ENCODE measurements at regions not wholly inside any gene's neighbourhood (a gene's known extent, or its start where the extent isn't known, plus 50 kb on each side); places are given as distances from the start of the nearest gene placed in this dataset.

DNA sequence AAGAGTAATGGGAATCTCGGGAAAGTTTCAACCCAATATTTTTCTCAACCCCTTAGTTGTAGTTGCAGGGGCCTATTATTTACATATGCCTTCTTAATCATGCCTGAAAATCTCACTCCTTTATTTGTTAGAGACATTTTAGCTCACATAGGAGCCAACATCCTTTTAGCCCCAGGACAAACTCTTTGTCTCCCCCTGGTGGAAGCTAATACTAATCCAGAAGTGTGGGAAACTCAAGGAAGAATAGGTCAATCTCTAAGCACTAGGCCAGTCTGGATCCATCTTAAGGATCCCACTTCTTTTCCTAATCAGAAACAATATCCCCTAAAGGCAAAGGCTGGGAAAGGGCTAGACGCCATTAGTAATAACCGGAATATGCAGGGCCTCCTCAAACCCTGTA, 550.9 kb upstream of the PKDCC start:
- no peak overlapping the region for H3K27ac ChIP-seq
- WGBS, 3 donors: 90 to 97% (median 94%) methylated on average over 3 of the region's 3 CpGs
- no peaks in the 10 kb centered on the region for H3K4me1 ChIP-seq
- no peaks in the 10 kb centered on the region for H3K27me3 ChIP-seq (ENCODE audit: insufficient read depth in 3 of 3, low read length in 2 of 3)
- TF ChIP-seq, protein P1, sequence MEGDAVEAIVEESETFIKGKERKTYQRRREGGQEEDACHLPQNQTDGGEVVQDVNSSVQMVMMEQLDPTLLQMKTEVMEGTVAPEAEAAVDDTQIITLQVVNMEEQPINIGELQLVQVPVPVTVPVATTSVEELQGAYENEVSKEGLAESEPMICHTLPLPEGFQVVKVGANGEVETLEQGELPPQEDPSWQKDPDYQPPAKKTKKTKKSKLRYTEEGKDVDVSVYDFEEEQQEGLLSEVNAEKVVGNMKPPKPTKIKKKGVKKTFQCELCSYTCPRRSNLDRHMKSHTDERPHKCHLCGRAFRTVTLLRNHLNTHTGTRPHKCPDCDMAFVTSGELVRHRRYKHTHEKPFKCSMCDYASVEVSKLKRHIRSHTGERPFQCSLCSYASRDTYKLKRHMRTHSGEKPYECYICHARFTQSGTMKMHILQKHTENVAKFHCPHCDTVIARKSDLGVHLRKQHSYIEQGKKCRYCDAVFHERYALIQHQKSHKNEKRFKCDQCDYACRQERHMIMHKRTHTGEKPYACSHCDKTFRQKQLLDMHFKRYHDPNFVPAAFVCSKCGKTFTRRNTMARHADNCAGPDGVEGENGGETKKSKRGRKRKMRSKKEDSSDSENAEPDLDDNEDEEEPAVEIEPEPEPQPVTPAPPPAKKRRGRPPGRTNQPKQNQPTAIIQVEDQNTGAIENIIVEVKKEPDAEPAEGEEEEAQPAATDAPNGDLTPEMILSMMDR (IDR thresholded peaks at IDR 0.05): no peak
- no peaks in the 10 kb centered on the region for H3K36me3 ChIP-seq (ENCODE audit: insufficient read depth in 1 of 2, low read depth in 1 of 2)
- intact Hi-C loops (cut with DNase I): no loop called here
- H3K4me3 ChIP-seq: no peak overlapping the region
- ATAC-seq: no peak
- H3K9me3 ChIP-seq: peaks cover 34% of the 10 kb centered on the region
- DNase-seq: no peak

DNA sequence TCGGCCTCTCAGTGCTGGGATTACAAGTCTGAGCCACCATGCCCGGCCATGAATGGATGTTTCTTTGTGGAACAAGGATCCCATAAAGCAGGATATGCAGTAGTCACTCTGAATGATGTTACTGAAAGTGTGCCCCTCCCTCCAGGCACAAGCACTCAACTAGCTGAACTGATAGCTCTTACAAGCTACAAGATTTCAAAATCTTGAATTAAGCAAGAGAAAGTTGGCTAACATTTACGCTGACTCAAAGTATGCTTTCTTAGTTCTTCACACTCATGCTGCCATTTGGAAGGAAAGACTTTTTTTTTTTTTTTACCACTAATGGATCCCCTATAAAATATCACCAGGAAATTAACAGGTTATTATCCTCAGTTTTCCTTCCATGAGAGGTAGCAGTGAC, 549.0 kb upstream of the PKDCC start:
- H3K27me3 ChIP-seq (ENCODE audit: insufficient read depth in 3 of 3, low read length in 2 of 3): no peaks in the 10 kb centered on the region
- intact Hi-C loops (cut with DNase I): no loop called here
- peaks cover 25% of the 10 kb centered on the region for H3K9me3 ChIP-seq
- ATAC-seq (no peak), DNase-seq (no peak)
- no peak overlapping the region for H3K27ac ChIP-seq
- TF ChIP-seq, protein P1 (IDR thresholded peaks at IDR 0.05): no peak
- no peaks in the 10 kb centered on the region for H3K36me3 ChIP-seq (ENCODE audit: insufficient read depth in 1 of 2, low read depth in 1 of 2)
- H3K4me1 ChIP-seq: no peaks in the 10 kb centered on the region
- 84 to 89% (median 86%) methylated on average over 3 of the region's 3 CpGs for WGBS, 3 donors
- H3K4me3 ChIP-seq: no peak overlapping the region

DNA sequence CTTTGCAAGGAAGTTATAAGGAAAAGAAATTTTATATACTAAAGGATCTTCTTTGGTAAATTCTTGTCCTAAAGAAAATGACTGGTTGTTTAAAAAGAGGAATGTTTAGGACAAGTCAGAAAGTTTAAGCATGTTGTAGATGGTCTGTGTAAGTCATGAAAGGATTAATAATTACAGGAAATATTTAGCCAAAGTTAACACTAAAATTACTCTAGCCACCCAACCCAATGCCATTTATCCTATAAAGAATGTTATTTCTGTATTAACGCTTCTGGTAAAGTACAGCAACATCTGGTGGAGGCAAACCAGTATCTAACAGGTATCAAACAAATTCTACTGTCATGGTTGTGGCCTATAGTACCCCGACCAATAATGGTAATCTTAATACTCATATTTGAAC, 546.9 kb upstream of the PKDCC start:
- no peaks in the 10 kb centered on the region for H3K36me3 ChIP-seq (ENCODE audit: insufficient read depth in 1 of 2, low read depth in 1 of 2)
- no peaks in the 10 kb centered on the region for H3K27me3 ChIP-seq (ENCODE audit: insufficient read depth in 3 of 3, low read length in 2 of 3)
- 88 to 89% (median 89%) methylated on average over 2 of the region's 2 CpGs for WGBS, 3 donors
- TF ChIP-seq, protein P1 (IDR thresholded peaks at IDR 0.05): no peak
- ATAC-seq (no peak), DNase-seq (no peak)
- H3K4me3 ChIP-seq: no peak overlapping the region
- H3K4me1 ChIP-seq: no peaks in the 10 kb centered on the region
- peaks cover 6% of the 10 kb centered on the region for H3K9me3 ChIP-seq
- intact Hi-C loops (cut with DNase I): no loop called here
- H3K27ac ChIP-seq: no peak overlapping the region

DNA sequence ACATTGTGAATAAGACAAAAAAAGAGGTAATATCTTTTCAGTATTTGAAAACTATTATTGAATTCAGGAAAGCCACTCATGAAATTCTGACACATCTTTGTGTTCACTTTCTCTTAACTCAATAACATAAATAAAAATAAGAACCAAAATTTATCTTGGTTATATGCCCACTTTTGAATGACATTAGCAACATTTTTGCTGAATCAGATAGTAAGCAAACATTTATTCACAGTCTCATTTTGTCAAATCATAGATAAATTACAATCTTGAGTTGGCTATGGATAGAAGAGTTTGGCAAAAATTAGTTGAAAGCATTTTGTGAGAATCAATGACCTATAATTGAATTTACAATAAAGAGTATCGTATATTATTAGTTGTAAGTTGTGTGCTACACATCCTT, 545.1 kb upstream of the PKDCC start:
- ATAC-seq (no peak), DNase-seq (no peak)
- TF ChIP-seq, protein P1 (IDR thresholded peaks at IDR 0.05): no peak
- WGBS, 3 donors: 87 to 95% (median 88%) methylated on average over 1 of the region's 1 CpG
- H3K36me3 ChIP-seq (ENCODE audit: insufficient read depth in 1 of 2, low read depth in 1 of 2): no peaks in the 10 kb centered on the region
- no peaks in the 10 kb centered on the region for H3K4me1 ChIP-seq
- H3K27me3 ChIP-seq (ENCODE audit: insufficient read depth in 3 of 3, low read length in 2 of 3): no peaks in the 10 kb centered on the region
- intact Hi-C loops (cut with DNase I): no loop called here
- no peak overlapping the region for H3K4me3 ChIP-seq
- no peak overlapping the region for H3K27ac ChIP-seq
- no peaks in the 10 kb centered on the region for H3K9me3 ChIP-seq

DNA sequence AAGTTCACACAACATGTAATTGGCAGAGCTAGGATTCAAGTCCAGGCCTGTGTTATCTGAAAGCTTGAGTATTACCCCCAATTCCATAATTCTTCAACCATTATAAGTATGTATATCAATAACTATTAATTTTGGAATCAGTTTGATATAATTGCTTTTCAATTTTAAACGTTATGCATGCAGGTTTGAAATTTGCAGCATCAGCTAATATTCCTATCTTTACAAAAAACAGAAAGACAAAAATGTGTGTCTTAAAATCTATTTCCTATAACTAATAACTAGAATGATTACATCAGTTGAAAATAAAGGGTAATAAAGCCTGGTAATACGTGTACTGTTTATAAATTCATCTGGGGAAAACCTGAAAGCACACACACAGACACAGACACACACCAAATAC, 543.3 kb upstream of the PKDCC start:
- 83 to 88% (median 83%) methylated on average over 2 of the region's 2 CpGs for WGBS, 3 donors
- intact Hi-C loops (cut with DNase I): no loop called here
- ATAC-seq (no peak), DNase-seq (no peak)
- Histone ChIP-seq H3K4me3 (no peak overlapping the region), H3K27ac (no peak overlapping the region), H3K27me3 (ENCODE audit: insufficient read depth in 3 of 3, low read length in 2 of 3) (no peaks in the 10 kb centered on the region), H3K36me3 (ENCODE audit: insufficient read depth in 1 of 2, low read depth in 1 of 2) (no peaks in the 10 kb centered on the region), H3K4me1 (no peaks in the 10 kb centered on the region), H3K9me3 (no peaks in the 10 kb centered on the region)
- TF ChIP-seq, protein P1 (IDR thresholded peaks at IDR 0.05): no peak
